Cardiac septum (tissue), 1 donor: ENCODE measurements at regions not wholly inside any gene's neighbourhood (a gene's known extent, or its start where the extent isn't known, plus 50 kb on each side); places are given as distances from the start of the nearest gene placed in this dataset.
"Not testable (repeated sequence)": the region's sequence is repeated elsewhere in the genome, so short reads cannot be mapped to it uniquely, and the experiment has no call there.

ENCODE experiments used
- DNase-seq: peaks from one replicate; pipeline ENCODE4 v3.0.0-alpha.2; 2020; ENCODE audit warnings: low spot score
- intact Hi-C: fragments of 100-400 bp; cut with DNase I; formaldehyde crosslinking; loops from one replicate; pipeline ENCODE4 v1.14.0; 2022
- donor health status: DM: no; HTN: no; CAD: no.

GRCh38 chr4:13678186-13678924, 50.8 kb upstream of the BOD1L1 start:
- intact Hi-C loops, result no loop called here
- DNase-seq, result no peak

GRCh38 chr4:13681570-13681969, 54.0 kb upstream of the BOD1L1 start:
- intact Hi-C loops, result no loop called here
- DNase-seq, result no peak

- intact Hi-C loops, result no loop called here
- no peak for DNase-seq
Measured at GRCh38 chr4:13694256-13694655, 66.7 kb upstream of the BOD1L1 start.

- no peak for DNase-seq
- intact Hi-C loops, result no loop called here
Measured at GRCh38 chr4:13698296-13698695, 70.8 kb upstream of the BOD1L1 start.

GRCh38 chr4:13700021-13700857, 72.7 kb upstream of the BOD1L1 start:
- intact Hi-C loops, result no loop called here
- no peak for DNase-seq

- intact Hi-C loops, DNase-seq: not testable (repeated sequence)
Measured at GRCh38 chr4:13700858-13701140, 73.3 kb upstream of the BOD1L1 start.

- DNase-seq, result no peak
- intact Hi-C loops, result no loop called here
Measured at GRCh38 chr4:13701937-13702446, 74.5 kb upstream of the BOD1L1 start.

GRCh38 chr4:13703096-13703495, 75.6 kb upstream of the BOD1L1 start:
- intact Hi-C loops, result no loop called here
- DNase-seq, result no peak

GRCh38 chr4:13704035-13704434, 76.5 kb upstream of the BOD1L1 start:
- DNase-seq, result no peak
- intact Hi-C loops, result no loop called here

- intact Hi-C loops, result loop anchor here (5.0 kb wide), 1 partner anchor 138 kb away; no protein-coding TSS in a partner anchor
- no peak for DNase-seq
Measured at GRCh38 chr4:13704761-13705160, 77.2 kb upstream of the BOD1L1 start.

- no peak for DNase-seq
- intact Hi-C loops, result loop anchor here (5.0 kb wide), 1 partner anchor 137 kb away; no protein-coding TSS in a partner anchor
Measured at GRCh38 chr4:13705521-13706041, 78.1 kb upstream of the BOD1L1 start.

GRCh38 chr4:13706120-13706519, 78.6 kb upstream of the BOD1L1 start:
- intact Hi-C loops, result loop anchor here (5.0 kb wide), 1 partner anchor 136 kb away; no protein-coding TSS in a partner anchor

GRCh38 chr4:13706716-13707115, 79.2 kb upstream of the BOD1L1 start:
- intact Hi-C loops, result loop anchor here (5.0 kb wide), 1 partner anchor 136 kb away; no protein-coding TSS in a partner anchor
- DNase-seq, result no peak

More at GRCh38 chr4:13706120-13706519, 78.6 kb upstream of the BOD1L1 start:
- no peak for DNase-seq

- intact Hi-C loops, result no loop called here
- DNase-seq, result no peak
Measured at GRCh38 chr4:13710246-13710885, 82.8 kb upstream of the BOD1L1 start.

- no peak for DNase-seq
- intact Hi-C loops, result no loop called here
Measured at GRCh38 chr4:13711233-13711785, 83.8 kb upstream of the BOD1L1 start.

- intact Hi-C loops, result no loop called here
- no peak for DNase-seq
Measured at GRCh38 chr4:13721894-13722293, 94.4 kb upstream of the BOD1L1 start.

- intact Hi-C loops, result no loop called here
- no peak for DNase-seq
Measured at GRCh38 chr4:13722649-13723048, 95.1 kb upstream of the BOD1L1 start.

- intact Hi-C loops, result no loop called here
- DNase-seq, result no peak
Measured at GRCh38 chr4:13728761-13729160, 101.2 kb upstream of the BOD1L1 start.

- intact Hi-C loops, result no loop called here
- no peak for DNase-seq
Measured at GRCh38 chr4:13731019-13731418, 103.5 kb upstream of the BOD1L1 start.

- intact Hi-C loops, result no loop called here
- no peak for DNase-seq
Measured at GRCh38 chr4:13733817-13734216, 106.3 kb upstream of the BOD1L1 start.
